K562 (cell line): ENCODE measurements at regions not wholly inside any gene's neighbourhood (a gene's known extent, or its start where the extent isn't known, plus 50 kb on each side); places are given as distances from the start of the nearest gene placed in this dataset.

Experiments used
- ATAC-seq: fragments of 200-7000 bp; cut with Tn5 transposase; 3 replicates; pipeline ENCODE4 v1.9.1; 2020; ENCODE audit warnings: moderate library complexity
- BruUV-seq: library from RNA; stranded (reverse); fragments of 400-500 nt; replicated peaks from 2 replicates; lab custom pipeline; 2021; lab: Mats Ljungman, UMichigan
- CTCF ChIA-PET: fragments of 300-600 bp; formaldehyde crosslinking; extraction: SDS; loops from one replicate; lab custom pipeline; 2021; ENCODE audit warnings: low intra/inter-chr PET ratio; lab: Yijun Ruan, JAX
- POLR2A ChIA-PET: fragments of 300-600, 350-650 bp; sonication (Branson Sonifier 250); formaldehyde crosslinking; extraction: SDS; loops from one replicate; lab custom pipeline; 2021; ENCODE audit warnings: antibody characterized with exemption, inconsistent platforms; lab: Yijun Ruan, JAX
- DNase-seq, 4 experiments: peaks; one replicate each; pipeline versions ENCODE4 v3.0.0 to v3.0.0-alpha.2; 2011 to 2018; ENCODE audit warnings: low spot score in 3 of 4, mixed read lengths in 3 of 4; ENCODE audit errors: extremely low read depth in 1 of 4
- FAIRE-seq: peaks from 2 replicates; lab custom pipeline; 2011; peaks lifted over from hg19 to GRCh38; lab: Jason Lieb, UNC
- H2AFZ ChIP-seq: 2 replicates; pipeline ENCODE4 v1.6.0; 2011; ENCODE audit warnings: low read depth, low read length, control low read depth, inconsistent platforms
- H3K27ac ChIP-seq: fragments of 200-600 bp; 3 replicates; pipeline ENCODE4 v1.8.0; 2011; ENCODE audit warnings: low read depth, mild to moderate bottlenecking, control low read depth, inconsistent platforms, low read length, moderate library complexity, mixed read lengths; ENCODE audit errors: extremely low read depth
- H3K27me3 ChIP-seq, 2 experiments: fragments of 300-600 bp in 1 of 2; 2 replicates in 1 of 2; 3 replicates in 1 of 2; pipeline versions ENCODE4 v1.6.0 to v1.8.0; 2011; ENCODE audit warnings: inconsistent platforms in 2 of 2, low read length in 2 of 2, mild to moderate bottlenecking in 1 of 2, mixed read lengths in 1 of 2, moderate library complexity in 1 of 2; ENCODE audit not compliant: control insufficient read depth in 2 of 2, insufficient read depth in 2 of 2
- H3K36me3 ChIP-seq: fragments of 300-600 bp; 3 replicates; pipeline ENCODE4 v1.8.0; 2011; ENCODE audit warnings: mild to moderate bottlenecking, low read length, inconsistent platforms; ENCODE audit not compliant: control insufficient read depth, insufficient read depth
- H3K4me1 ChIP-seq, 2 experiments: fragments of 200-600 bp in 1 of 2; replicated peaks in 1 of 2; 2 replicates in 1 of 2; 3 replicates in 1 of 2; pipeline versions ENCODE4 v1.5.1 to v1.8.0; 2011; ENCODE audit warnings: inconsistent platforms in 2 of 2, low read length in 2 of 2, mild to moderate bottlenecking in 1 of 2, mixed read lengths in 1 of 2, moderate library complexity in 1 of 2; ENCODE audit not compliant: control insufficient read depth in 2 of 2, insufficient read depth in 2 of 2
- H3K4me2 ChIP-seq: 2 replicates; pipeline ENCODE4 v1.6.1; 2011; ENCODE audit warnings: low read length, control low read depth, inconsistent platforms, mixed read lengths; ENCODE audit not compliant: insufficient read depth
- H3K4me3 ChIP-seq: fragments of 200-600 bp; sonication (generic), shearing (Covaris generic); 2 replicates; pipeline ENCODE4 v1.5.1; 2016; ENCODE audit warnings: control low read depth, inconsistent platforms
- H3K79me2 ChIP-seq: fragments of 200-600 bp; 3 replicates; pipeline ENCODE4 v1.8.0; 2011; ENCODE audit warnings: low read length, inconsistent platforms; ENCODE audit not compliant: control insufficient read depth, insufficient read depth
- H3K9ac ChIP-seq, 2 experiments: 2 replicates each; pipeline versions ENCODE4 v1.6.0 to v1.6.1; 2011; ENCODE audit warnings: low read depth in 2 of 2, low read length in 2 of 2, control low read depth in 1 of 2, inconsistent platforms in 1 of 2, mild to moderate bottlenecking in 1 of 2, mixed read lengths in 1 of 2; ENCODE audit not compliant: insufficient read depth in 1 of 2
- H3K9me1 ChIP-seq: one replicate; pipeline ENCODE4 v1.6.0; 2011; ENCODE audit warnings: inconsistent platforms, mild to moderate bottlenecking, low read length, moderate library complexity; ENCODE audit not compliant: control insufficient read depth, insufficient read depth
- H3K9me3 ChIP-seq: replicated peaks from 2 replicates; pipeline ENCODE4 v1.5.1; 2011; ENCODE audit warnings: low read depth, low read length, inconsistent platforms; ENCODE audit not compliant: control insufficient read depth, insufficient read depth
- H4K20me1 ChIP-seq: replicated peaks from 2 replicates; pipeline ENCODE4 v1.6.1; 2011; ENCODE audit warnings: low read length, inconsistent platforms, mixed read lengths; ENCODE audit not compliant: control insufficient read depth, insufficient read depth
- CBFA2T3 ChIP-seq: fragments of 450-650 bp; IDR thresholded peaks from 2 replicates; pipeline ENCODE4 v1.6.1; 2017
- CREM ChIP-seq: IDR thresholded peaks from 2 replicates; pipeline ENCODE4 v1.6.1; 2014; ENCODE audit warnings: antibody characterized with exemption, low read depth
- CTBP1 ChIP-seq: fragments of 450-650 bp; IDR thresholded peaks from 2 replicates; pipeline ENCODE4 v1.6.1; 2016; ENCODE audit warnings: borderline replicate concordance
- DPF2 ChIP-seq: fragments of 450-650 bp; IDR thresholded peaks from 2 replicates; pipeline ENCODE4 v1.6.1; 2016
- EHMT2 ChIP-seq: fragments of 450-650 bp; IDR thresholded peaks from 2 replicates; pipeline ENCODE4 v1.6.1; 2018; ENCODE audit warnings: antibody characterized with exemption
- FOSL1 ChIP-seq: fragments of 200-800 bp; sonication (Bioruptor generic); conservative IDR thresholded peaks from 2 replicates; pipeline ENCODE4 v1.6.1; 2016; ENCODE audit warnings: missing genetic modification characterization, missing compliant biosample characterization
- HDAC6 ChIP-seq: IDR thresholded peaks from 2 replicates; pipeline ENCODE4 v1.6.1; 2012; ENCODE audit warnings: low read depth, mild to moderate bottlenecking, control low read depth, inconsistent platforms, low read length, moderate library complexity
- NELFE ChIP-seq: IDR thresholded peaks from 2 replicates; pipeline ENCODE4 v1.6.1; 2011; ENCODE audit warnings: mild to moderate bottlenecking; ENCODE audit not compliant: insufficient read depth, insufficient read length
- NR2C1 ChIP-seq, 2 experiments: fragments of 450-650 bp; IDR thresholded peaks; 2 replicates each; pipeline ENCODE4 v1.6.1; 2017; ENCODE audit warnings: mild to moderate bottlenecking in 2 of 2, antibody characterized with exemption in 1 of 2, inconsistent platforms in 1 of 2, missing compliant biosample characterization in 1 of 2, missing genetic modification characterization in 1 of 2
- RAD21 ChIP-seq, 2 experiments: fragments of 250-450 bp in 1 of 2; fragments of 450-650 bp in 1 of 2; sonication (Bioruptor Pico) in 1 of 2; formaldehyde crosslinking in 1 of 2; IDR thresholded peaks in 1 of 2; conservative IDR thresholded peaks in 1 of 2; 2 replicates each; pipeline versions ENCODE4 v1.4.0 to v1.8.0; 2020 to 2022; ENCODE audit warnings: mild to moderate bottlenecking in 2 of 2, moderate library complexity in 1 of 2
- SMC3 ChIP-seq: conservative IDR thresholded peaks from 2 replicates; pipeline ENCODE4 v1.6.1; 2011; ENCODE audit warnings: low read depth, low read length, improper control_type of control experiment; ENCODE audit not compliant: insufficient read depth
- ZFX ChIP-seq: sonication (generic); formaldehyde crosslinking; IDR thresholded peaks from 2 replicates; pipeline ENCODE4 v1.8.0; 2022; ENCODE audit warnings: mild to moderate bottlenecking, missing genetic modification reagents, moderate library complexity
- WGBS: fragments of 100-300 bp; shearing (Covaris generic); methylation state at CpG from one replicate; pipeline ENCODE4 v1.1.6; 2016; ENCODE audit warnings: low coverage, mixed read lengths; ENCODE audit not compliant: insufficient coverage; ENCODE audit errors: missing lambda C conversion rate; 5-methylcytosine and 5-hydroxymethylcytosine counted together
- in situ Hi-C: fragments of 300-500 bp; cut with MboI; formaldehyde crosslinking; loops from 4 replicates; pipeline ENCODE4 v1.15.0; 2018; ENCODE audit warnings: inconsistent platforms, mixed read lengths
- intact Hi-C: fragments of 100-400 bp; cut with micrococcal nuclease; formaldehyde crosslinking; loops from 2 replicates; pipeline ENCODE4 v1.14.2; 2022
- TF ChIP-seq, protein P1 (sequence below), 3 experiments: IDR thresholded peaks in 2 of 3; conservative IDR thresholded peaks in 1 of 3; 2 replicates each; pipeline ENCODE4 v1.5.1; 2011 to 2012; ENCODE audit warnings: low read length in 3 of 3, mild to moderate bottlenecking in 3 of 3, control low read depth in 2 of 3, improper control_type of control experiment in 1 of 3, inconsistent platforms in 1 of 3, low read depth in 1 of 3, mixed read lengths in 1 of 3, moderate library complexity in 1 of 3; ENCODE audit not compliant: insufficient read depth in 2 of 3
- TF ChIP-seq, protein P2 (sequence below), 2 experiments: IDR thresholded peaks; 2 replicates each; pipeline ENCODE4 v1.6.1; 2012; ENCODE audit warnings: improper control_type of control experiment in 2 of 2, low read depth in 2 of 2, low read length in 2 of 2, borderline replicate concordance in 1 of 2
- TF ChIP-seq, protein P3 (sequence below): sonication (generic); formaldehyde crosslinking; IDR thresholded peaks from 2 replicates; pipeline ENCODE4 v1.8.0; 2022; ENCODE audit warnings: missing genetic modification reagents, mild to moderate bottlenecking, moderate library complexity, borderline replicate concordance

DNA sequence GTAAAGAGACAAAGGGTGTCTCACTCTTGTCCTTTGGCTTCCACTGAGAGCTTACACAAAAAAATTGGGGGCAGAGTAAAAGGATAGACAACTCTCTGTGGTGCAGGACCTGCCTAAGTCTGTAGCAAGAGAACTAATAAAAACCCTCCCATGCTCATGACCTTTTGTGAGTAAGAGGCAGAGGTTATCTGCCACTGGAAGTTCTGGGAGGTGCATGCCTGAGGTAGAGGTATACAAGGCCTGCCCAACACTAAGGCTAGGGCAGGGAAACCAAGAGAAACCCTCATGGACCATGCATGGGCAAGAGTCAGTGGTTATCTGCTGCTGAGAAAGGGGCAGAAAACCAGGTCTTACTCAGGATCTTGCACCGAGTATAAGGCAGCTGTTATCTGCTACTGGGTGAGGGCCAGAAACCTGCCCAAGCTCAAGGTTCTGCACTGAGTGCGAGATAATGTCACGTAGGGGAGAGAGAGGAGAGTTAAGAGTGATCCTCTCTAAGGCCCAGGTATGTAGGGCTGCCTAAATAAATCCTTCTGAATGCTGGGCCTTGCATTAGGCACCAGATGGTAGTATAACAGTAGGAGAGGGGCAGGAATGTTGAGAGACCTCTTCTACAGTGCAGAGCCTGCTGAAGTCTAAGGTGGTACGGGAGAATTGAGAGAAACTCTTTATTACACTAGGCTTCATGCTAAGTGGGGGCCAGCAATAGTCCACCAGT, 143.4 kb downstream of the MACROH2A1 start:
- peak; percentile 85 for FAIRE-seq
- in situ Hi-C loops = loop anchor here (5.0 kb wide), 1 partner anchor 77 kb away; no protein-coding TSS in a partner anchor
- peak in 1 of 4 experiments; percentile 52 for DNase-seq
- Histone ChIP-seq H3K27ac (no peak overlapping the region; the same call in 2 of the 3 replicates), H3K36me3 (no peaks in the 10 kb centered on the region), H3K4me3 (no peak overlapping the region), H2AFZ (no peak overlapping the region), H3K27me3 (no peaks in the 10 kb centered on the region), H3K4me2 (peak overlapping the region; percentile 21; the same call in 1 of the 2 replicates), H4K20me1 (no peaks in the 10 kb centered on the region), H3K9ac (peak overlapping the region in 1 of 2 experiments; percentile 23; a peak in 1 of 4 replicates), H3K9me3 (peaks cover 2% of the 10 kb centered on the region; the same call in 1 of the 2 replicates), H3K79me2 (no peaks in the 10 kb centered on the region), H3K9me1 (no peaks in the 10 kb centered on the region), H3K4me1 (peaks cover 5 to 14% of the 10 kb centered on the region in 2 experiments; a peak in 4 of 5 replicates)
- peak; percentile 90 for ATAC-seq
- WGBS = 15% methylated on average over 4 of the region's 4 CpGs
- no TSS peak for BruUV-seq
- POLR2A ChIA-PET = interaction anchor here (0.9 to 1.7 kb wide), 2 partner anchors 8 to 10 kb away, joined by 3 to 5 read pairs; no protein-coding TSS in a partner anchor
- intact Hi-C loops = loop anchor here (1.0 kb wide), 1 partner anchor 77 kb away; no protein-coding TSS in a partner anchor
- CTCF ChIA-PET = no interaction called here
- TF ChIP-seq HDAC6 (no peak), CBFA2T3 (peak; percentile 38; the same call in 1 of the 2 replicates), CTBP1 (0 out of 2 replicates have a peak, but pooled peaks have one; percentile 36), DPF2 (0 out of 2 replicates have a peak, but pooled peaks have one; percentile 52), NR2C1 (IDR thresholded peaks at IDR 0.05) (no peak), NR2C1 (tag; IDR thresholded peaks at IDR 0.05) (0 out of 2 replicates have a peak, but pooled peaks have one; percentile 24), FOSL1 (tag) (peak; percentile 44; the same call in 1 of the 2 replicates), NELFE (no peak), SMC3 (0 out of 2 replicates have a peak, but pooled peaks have one; percentile 25), ZFX (CRISPR knock-in tag) (peak; percentile 39), EHMT2 (no peak), RAD21 (CRISPR knock-in tag; conservative IDR thresholded peaks at IDR 0.05 in 1 of 2, IDR thresholded peaks at IDR 0.05 in 1 of 2) (peak; percentile 11 to 60; a peak in 2 of 4 replicates), CREM (peak; percentile 12; the same call in 1 of the 2 replicates)
- TF ChIP-seq, protein P1, sequence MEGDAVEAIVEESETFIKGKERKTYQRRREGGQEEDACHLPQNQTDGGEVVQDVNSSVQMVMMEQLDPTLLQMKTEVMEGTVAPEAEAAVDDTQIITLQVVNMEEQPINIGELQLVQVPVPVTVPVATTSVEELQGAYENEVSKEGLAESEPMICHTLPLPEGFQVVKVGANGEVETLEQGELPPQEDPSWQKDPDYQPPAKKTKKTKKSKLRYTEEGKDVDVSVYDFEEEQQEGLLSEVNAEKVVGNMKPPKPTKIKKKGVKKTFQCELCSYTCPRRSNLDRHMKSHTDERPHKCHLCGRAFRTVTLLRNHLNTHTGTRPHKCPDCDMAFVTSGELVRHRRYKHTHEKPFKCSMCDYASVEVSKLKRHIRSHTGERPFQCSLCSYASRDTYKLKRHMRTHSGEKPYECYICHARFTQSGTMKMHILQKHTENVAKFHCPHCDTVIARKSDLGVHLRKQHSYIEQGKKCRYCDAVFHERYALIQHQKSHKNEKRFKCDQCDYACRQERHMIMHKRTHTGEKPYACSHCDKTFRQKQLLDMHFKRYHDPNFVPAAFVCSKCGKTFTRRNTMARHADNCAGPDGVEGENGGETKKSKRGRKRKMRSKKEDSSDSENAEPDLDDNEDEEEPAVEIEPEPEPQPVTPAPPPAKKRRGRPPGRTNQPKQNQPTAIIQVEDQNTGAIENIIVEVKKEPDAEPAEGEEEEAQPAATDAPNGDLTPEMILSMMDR (IDR thresholded peaks at IDR 0.05 in 2 of 3, conservative IDR thresholded peaks at IDR 0.05 in 1 of 3; ENCODE audit: insufficient read depth in 2 of 3, low read depth in 1 of 3, low read length in 3 of 3) = peak; percentile 15 to 41 (median 39); a peak in 3 of 6 replicates
- TF ChIP-seq, protein P2, sequence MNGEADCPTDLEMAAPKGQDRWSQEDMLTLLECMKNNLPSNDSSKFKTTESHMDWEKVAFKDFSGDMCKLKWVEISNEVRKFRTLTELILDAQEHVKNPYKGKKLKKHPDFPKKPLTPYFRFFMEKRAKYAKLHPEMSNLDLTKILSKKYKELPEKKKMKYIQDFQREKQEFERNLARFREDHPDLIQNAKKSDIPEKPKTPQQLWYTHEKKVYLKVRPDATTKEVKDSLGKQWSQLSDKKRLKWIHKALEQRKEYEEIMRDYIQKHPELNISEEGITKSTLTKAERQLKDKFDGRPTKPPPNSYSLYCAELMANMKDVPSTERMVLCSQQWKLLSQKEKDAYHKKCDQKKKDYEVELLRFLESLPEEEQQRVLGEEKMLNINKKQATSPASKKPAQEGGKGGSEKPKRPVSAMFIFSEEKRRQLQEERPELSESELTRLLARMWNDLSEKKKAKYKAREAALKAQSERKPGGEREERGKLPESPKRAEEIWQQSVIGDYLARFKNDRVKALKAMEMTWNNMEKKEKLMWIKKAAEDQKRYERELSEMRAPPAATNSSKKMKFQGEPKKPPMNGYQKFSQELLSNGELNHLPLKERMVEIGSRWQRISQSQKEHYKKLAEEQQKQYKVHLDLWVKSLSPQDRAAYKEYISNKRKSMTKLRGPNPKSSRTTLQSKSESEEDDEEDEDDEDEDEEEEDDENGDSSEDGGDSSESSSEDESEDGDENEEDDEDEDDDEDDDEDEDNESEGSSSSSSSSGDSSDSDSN (IDR thresholded peaks at IDR 0.05; ENCODE audit: borderline replicate concordance in 1 of 2, low read depth in 2 of 2, low read length in 2 of 2) = 0 out of 4 replicates have a peak, but pooled peaks of 1 of the 2 experiments have one; percentile 29
- TF ChIP-seq, protein P3, sequence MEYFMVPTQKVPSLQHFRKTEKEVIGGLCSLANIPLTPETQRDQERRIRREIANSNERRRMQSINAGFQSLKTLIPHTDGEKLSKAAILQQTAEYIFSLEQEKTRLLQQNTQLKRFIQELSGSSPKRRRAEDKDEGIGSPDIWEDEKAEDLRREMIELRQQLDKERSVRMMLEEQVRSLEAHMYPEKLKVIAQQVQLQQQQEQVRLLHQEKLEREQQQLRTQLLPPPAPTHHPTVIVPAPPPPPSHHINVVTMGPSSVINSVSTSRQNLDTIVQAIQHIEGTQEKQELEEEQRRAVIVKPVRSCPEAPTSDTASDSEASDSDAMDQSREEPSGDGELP = peak; percentile 28; the same call in 1 of the 2 replicates
